ENCODE measurements at regions not wholly inside any gene's neighbourhood (a gene's known extent, or its start where the extent isn't known, plus 50 kb on each side); places are given as distances from the start of the nearest gene placed in this dataset.

GRCh38 chr1:208778417-208778816 is 534.2 kb upstream of the PLXNA2 start:
- TF ChIP-seq EZH2 (IDR thresholded peaks at IDR 0.05; ENCODE audit: borderline replicate concordance, low read depth, low read length, severe bottlenecking): no peak
- no peak for TF ChIP-seq CTCF (IDR thresholded peaks at IDR 0.05; ENCODE audit: borderline replicate concordance, extremely low read depth, low read length, poor library complexity, severe bottlenecking)

Data from DND-41 (cell line).